ENCODE measurements at regions not wholly inside any gene's neighbourhood (a gene's known extent, or its start where the extent isn't known, plus 50 kb on each side); places are given as distances from the start of the nearest gene placed in this dataset.

- TF ChIP-seq CTCF (tag by site-specific recombination; IDR thresholded peaks at IDR 0.05), result no peak
- no peak for TF ChIP-seq ZNF544 (tag by site-specific recombination; IDR thresholded peaks at IDR 0.05)
- no peak for TF ChIP-seq ZNF175 (tag by site-specific recombination; IDR thresholded peaks at IDR 0.05)
- no peak for TF ChIP-seq ZNF785 (tag by site-specific recombination; IDR thresholded peaks at IDR 0.05)
- no peak for TF ChIP-seq ZNF626 (tag by site-specific recombination; IDR thresholded peaks at IDR 0.05)
- no peak for TF ChIP-seq PBX3 (CRISPR knock-in tag; IDR thresholded peaks at IDR 0.05)
- no peak for TF ChIP-seq SP2 (tag by site-specific recombination; IDR thresholded peaks at IDR 0.05)
These were observed 293.1 kb downstream of the TRIML1 start for GRCh38 chr4:188432328-188432727.
